Vagina (tissue), 2 donors: ENCODE measurements at regions not wholly inside any gene's neighbourhood (a gene's known extent, or its start where the extent isn't known, plus 50 kb on each side); places are given as distances from the start of the nearest gene placed in this dataset.

Experiments used
- POLR2AphosphoS5 ChIP-seq, 2 donors: sonication (generic); formaldehyde crosslinking; IDR thresholded peaks; one replicate each; pipeline ENCODE4 v1.9.0; 2017; ENCODE audit warnings: antibody characterized with exemption in 2 of 2, mild to moderate bottlenecking in 2 of 2, low read depth in 1 of 2; ENCODE audit not compliant: insufficient read depth in 1 of 2
- TF ChIP-seq, protein P1 (sequence below), 3 experiments: fragments of 450-650 bp in 2 of 3; fragments of 200-600 bp in 1 of 3; sonication (generic) in 1 of 3; IDR thresholded peaks; one replicate each; pipeline ENCODE4 v1.5.1; 2017 to 2019; ENCODE audit warnings: antibody characterized with exemption in 3 of 3, mild to moderate bottlenecking in 2 of 3, moderate library complexity in 2 of 3

DNA sequence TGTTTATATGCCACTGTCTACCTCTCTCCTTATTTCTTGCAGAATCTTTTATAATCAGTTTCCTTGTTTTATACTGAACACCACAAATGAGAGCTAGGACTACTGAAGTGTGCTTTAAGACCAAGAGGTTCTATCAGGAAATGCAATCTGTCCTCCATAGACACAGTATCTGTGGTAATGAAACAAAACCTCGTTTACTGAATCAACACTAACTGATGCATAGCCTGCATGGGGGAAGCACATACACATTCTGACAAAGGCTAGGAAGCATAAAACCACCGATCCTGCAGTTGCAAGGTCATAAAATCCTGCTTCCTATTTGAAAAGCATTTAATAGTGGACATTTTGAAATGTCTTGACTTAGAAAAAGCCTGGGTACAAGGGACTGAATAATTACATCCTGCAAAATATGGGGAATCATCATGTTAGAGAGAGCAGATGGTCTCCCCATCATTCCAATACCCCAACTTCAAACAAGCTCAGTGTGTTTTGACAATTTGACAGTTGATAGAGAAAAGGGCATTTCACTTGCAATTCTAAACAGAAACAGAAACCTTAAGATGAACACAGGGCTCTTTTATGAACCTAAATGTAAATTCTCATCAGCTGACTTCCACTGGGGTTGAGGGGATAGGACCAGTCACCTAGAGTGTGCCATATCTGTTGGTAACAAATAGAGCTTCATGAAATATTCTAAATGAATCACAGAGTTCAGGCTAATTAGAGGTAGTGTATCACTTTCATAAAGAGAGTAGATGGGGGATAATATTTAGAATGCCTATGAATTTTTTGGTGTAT lies 1845.6 kb upstream of the PIK3C3 start:
- TF ChIP-seq POLR2AphosphoS5 (IDR thresholded peaks at IDR 0.05; ENCODE audit: insufficient read depth in 1 of 2, low read depth in 1 of 2): no peak
- TF ChIP-seq, protein P1, sequence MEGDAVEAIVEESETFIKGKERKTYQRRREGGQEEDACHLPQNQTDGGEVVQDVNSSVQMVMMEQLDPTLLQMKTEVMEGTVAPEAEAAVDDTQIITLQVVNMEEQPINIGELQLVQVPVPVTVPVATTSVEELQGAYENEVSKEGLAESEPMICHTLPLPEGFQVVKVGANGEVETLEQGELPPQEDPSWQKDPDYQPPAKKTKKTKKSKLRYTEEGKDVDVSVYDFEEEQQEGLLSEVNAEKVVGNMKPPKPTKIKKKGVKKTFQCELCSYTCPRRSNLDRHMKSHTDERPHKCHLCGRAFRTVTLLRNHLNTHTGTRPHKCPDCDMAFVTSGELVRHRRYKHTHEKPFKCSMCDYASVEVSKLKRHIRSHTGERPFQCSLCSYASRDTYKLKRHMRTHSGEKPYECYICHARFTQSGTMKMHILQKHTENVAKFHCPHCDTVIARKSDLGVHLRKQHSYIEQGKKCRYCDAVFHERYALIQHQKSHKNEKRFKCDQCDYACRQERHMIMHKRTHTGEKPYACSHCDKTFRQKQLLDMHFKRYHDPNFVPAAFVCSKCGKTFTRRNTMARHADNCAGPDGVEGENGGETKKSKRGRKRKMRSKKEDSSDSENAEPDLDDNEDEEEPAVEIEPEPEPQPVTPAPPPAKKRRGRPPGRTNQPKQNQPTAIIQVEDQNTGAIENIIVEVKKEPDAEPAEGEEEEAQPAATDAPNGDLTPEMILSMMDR (IDR thresholded peaks at IDR 0.05): no peak
